Kidney capillary endothelial cell (primary cell): ENCODE measurements at regions not wholly inside any gene's neighbourhood (a gene's known extent, or its start where the extent isn't known, plus 50 kb on each side); places are given as distances from the start of the nearest gene placed in this dataset.

Experiments
- DNase-seq: peaks from one replicate; pipeline ENCODE4 v3.0.0-alpha.2; 2018; ENCODE audit warnings: low spot score

- no peak for DNase-seq
These were observed 93.1 kb downstream of the FAT3 start for GRCh38 chr11:92317721-92318120.

- DNase-seq: peak; percentile 67
These were observed 97.6 kb downstream of the FAT3 start for GRCh38 chr11:92322225-92322624.

GRCh38 chr11:92324890-92325289 lies 100.3 kb downstream of the FAT3 start:
- DNase-seq: no peak

DNA sequence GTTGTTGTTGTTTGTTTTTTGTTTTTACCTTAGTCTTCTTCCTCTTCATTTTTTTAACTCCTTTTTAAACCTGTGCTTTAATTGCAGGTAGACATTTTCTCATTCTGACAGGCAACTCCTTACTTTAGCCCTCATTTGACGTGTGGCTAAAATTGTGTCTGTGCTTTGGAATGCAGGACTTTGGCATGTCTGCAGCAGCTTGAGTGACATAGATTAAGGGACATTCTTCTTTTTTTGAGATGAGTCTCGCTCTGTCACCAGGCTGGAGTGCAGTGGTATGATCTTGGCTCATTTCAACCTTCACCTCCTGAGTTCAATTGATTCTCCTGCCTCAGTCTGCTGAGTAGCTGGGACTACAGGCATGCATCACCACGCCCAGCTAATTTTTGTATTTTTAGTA lies 100.8 kb downstream of the FAT3 start:
- no peak for DNase-seq

- DNase-seq: no peak
These were observed 104.5 kb downstream of the FAT3 start for GRCh38 chr11:92329137-92329536.

DNA sequence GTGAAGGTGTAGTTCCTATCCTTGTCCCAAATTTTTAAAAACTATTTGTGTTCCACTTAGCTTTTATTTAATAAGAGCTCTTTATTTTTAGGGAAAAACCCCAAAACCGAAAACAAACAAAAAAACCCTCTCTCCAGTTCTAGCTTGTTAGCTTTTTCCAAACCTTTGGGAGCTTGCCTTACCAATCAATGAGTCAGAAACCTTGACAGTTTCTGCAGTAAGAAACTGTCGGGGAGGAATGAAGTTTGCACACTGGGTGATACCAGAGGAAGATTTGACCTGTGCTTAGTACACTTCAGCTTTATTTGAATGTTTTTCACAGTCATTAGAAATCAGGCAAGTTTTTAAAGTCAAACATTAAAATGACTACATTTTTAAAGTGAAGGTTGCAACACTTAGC lies 105.0 kb downstream of the FAT3 start:
- DNase-seq: no peak

DNA sequence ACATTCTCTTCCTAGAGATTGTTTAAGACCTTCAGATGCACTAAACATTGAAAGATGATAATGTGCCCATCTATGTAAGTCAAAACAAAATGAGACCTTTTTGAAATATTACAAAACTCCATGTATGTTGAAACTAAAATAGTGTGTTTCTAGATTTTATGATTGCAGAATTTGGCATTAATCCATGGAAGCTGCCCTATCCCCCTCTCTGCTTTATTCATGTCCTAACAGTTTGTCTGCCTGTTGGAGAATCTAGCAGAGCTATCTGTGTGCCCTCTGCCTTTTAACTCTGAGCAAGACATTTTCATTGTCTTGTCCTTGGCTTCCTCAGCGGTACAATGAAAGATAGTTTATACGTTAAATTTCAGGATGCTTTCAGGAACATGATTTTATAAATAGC lies 105.5 kb downstream of the FAT3 start:
- DNase-seq: no peak

GRCh38 chr11:92332986-92333385 lies 108.4 kb downstream of the FAT3 start:
- DNase-seq: no peak

- no peak for DNase-seq
These were observed 116.2 kb downstream of the FAT3 start for GRCh38 chr11:92340839-92341238.

GRCh38 chr11:92342034-92342720 lies 117.6 kb downstream of the FAT3 start:
- no peak for DNase-seq

- DNase-seq: no peak
These were observed 118.3 kb downstream of the FAT3 start for GRCh38 chr11:92342886-92343285.

DNA sequence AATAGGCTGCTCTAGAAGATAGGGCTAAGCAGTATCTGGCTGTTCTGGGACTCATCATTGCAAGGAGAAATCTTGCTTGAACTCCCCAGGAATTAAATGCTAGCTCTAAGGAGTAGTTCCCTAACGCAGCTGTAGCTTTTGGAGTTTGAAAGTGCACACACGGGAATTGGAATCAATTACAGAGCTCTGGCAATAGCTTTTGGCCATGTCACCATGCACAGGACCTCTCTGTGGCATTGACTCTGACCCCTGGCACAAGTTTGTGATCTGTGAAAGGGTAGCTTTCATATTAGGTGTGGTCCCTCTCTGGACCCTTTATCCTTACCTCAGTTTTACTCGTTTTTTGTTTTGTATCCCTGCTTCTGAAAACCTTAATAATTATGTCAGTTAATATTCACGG lies 121.6 kb downstream of the FAT3 start:
- DNase-seq: no peak

GRCh38 chr11:92347454-92347853 lies 122.8 kb downstream of the FAT3 start:
- DNase-seq: no peak

DNA sequence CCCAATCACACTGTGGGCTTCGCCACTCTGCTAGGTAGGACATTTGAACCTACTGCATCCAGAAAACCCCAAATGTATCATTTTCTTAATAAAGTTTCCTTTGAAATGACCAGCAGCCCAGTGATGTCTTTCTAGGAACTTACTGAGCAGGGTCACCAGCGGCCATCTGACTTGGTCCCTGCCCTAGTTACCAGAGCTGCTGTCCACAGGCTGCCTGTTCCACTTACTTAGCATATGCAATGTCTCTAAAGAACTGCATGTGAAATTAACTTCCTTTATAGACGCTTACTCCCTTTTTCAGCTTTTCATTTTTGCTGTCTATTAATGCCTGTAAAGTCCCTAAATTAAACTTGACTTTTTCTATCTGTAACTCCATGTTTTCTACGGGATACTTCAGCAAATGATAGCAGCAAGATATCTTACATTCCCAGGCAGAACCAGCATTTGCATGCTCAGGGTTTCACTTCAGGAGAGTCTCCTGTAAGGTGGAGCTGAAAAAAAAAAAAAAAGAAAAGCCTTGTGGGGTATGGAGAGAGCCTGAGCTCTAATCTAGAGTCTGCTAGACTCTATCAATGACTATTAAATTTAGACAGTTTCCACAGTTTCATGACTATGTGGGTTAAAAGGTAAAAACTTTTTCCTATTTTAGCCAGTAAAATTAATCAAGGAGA lies 125.0 kb downstream of the FAT3 start:
- DNase-seq: no peak

GRCh38 chr11:92357344-92357743 lies 132.7 kb downstream of the FAT3 start:
- no peak for DNase-seq

DNA sequence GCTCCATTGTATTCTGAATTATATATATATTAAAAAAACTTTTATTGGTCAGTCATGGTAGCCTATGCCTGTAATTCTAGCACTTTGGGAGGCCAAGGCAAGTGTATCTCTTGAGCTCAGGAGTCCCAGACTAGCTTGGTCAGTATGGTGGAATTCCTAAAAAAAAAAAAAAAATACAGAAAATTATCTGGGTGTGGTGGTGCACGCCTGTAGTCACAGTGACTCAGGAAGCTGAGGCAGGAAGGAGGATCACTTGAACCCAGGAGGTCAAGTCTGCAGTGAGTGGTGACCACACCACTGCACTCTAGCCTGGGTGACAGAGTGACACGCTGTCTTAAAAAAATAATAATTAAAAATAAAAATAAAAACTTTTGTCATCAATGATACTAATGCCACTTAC lies 133.2 kb downstream of the FAT3 start:
- DNase-seq: no peak

- no peak for DNase-seq
These were observed 136.9 kb downstream of the FAT3 start for GRCh38 chr11:92361551-92361950.

GRCh38 chr11:92362989-92363388 lies 138.4 kb downstream of the FAT3 start:
- DNase-seq: no peak

DNA sequence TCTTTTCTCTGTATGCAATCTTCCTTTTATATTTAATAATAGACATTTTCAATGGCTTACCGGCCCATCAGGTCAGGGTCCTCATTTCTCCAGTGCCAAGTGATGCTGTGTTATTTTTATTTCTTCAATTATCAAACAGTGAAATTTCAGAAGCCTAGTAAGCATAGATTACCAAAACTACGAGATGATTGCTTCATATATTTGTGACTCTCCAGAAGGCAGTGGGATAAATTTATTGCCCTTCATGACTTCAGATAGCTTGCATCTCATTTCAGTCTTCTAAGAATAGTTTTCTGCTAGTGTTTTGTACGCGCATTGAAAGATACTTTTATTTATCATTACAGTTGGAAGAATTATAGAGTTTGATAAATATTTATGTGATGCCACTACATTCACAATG lies 139.6 kb downstream of the FAT3 start:
- DNase-seq: no peak

- DNase-seq: no peak
These were observed 151.6 kb downstream of the FAT3 start for GRCh38 chr11:92376146-92376599.

- no peak for DNase-seq
These were observed 152.1 kb downstream of the FAT3 start for GRCh38 chr11:92376680-92377079.

GRCh38 chr11:92380882-92381281 lies 156.3 kb downstream of the FAT3 start:
- DNase-seq: peak; percentile 64

GRCh38 chr11:92382311-92382710 lies 157.7 kb downstream of the FAT3 start:
- DNase-seq: no peak

GRCh38 chr11:92383430-92383829 lies 158.8 kb downstream of the FAT3 start:
- DNase-seq: no peak
